Vagina (tissue), 2 donors: ENCODE measurements at regions not wholly inside any gene's neighbourhood (a gene's known extent, or its start where the extent isn't known, plus 50 kb on each side); places are given as distances from the start of the nearest gene placed in this dataset.

ENCODE experiments used
- DNase-seq, 2 donors: peaks; one replicate each; pipeline ENCODE4 v3.0.0-alpha.2; 2017; ENCODE audit errors: extremely low spot score in 2 of 2
- H3K27ac ChIP-seq: fragments of 200-600 bp; sonication (generic); one replicate; pipeline ENCODE4 v1.5.1; 2019
- H3K27me3 ChIP-seq: fragments of 200-600 bp; sonication (generic); one replicate; pipeline ENCODE4 v1.5.1; 2019
- H3K36me3 ChIP-seq, 2 donors: fragments of 200-600 bp; sonication (generic); one replicate each; pipeline ENCODE4 v1.5.1; 2017 to 2019
- H3K4me1 ChIP-seq: fragments of 200-600 bp; sonication (generic); one replicate; pipeline ENCODE4 v1.5.1; 2019
- H3K4me3 ChIP-seq, 2 donors: fragments of 200-600 bp; sonication (generic); 1 replicate in 1 of 2; 2 replicates in 1 of 2; pipeline ENCODE4 v1.5.1; 2016 to 2019
- H3K9me3 ChIP-seq: fragments of 200-600 bp; sonication (generic); one replicate; pipeline ENCODE4 v1.5.1; 2019
- POLR2A ChIP-seq, 2 donors: fragments of 450-650 bp; IDR thresholded peaks; one replicate each; pipeline ENCODE4 v1.6.1; 2017; ENCODE audit warnings: antibody characterized with exemption in 2 of 2, mild to moderate bottlenecking in 2 of 2, moderate library complexity in 2 of 2
- POLR2AphosphoS5 ChIP-seq, 2 donors: sonication (generic); formaldehyde crosslinking; IDR thresholded peaks; one replicate each; pipeline ENCODE4 v1.9.0; 2017; ENCODE audit warnings: antibody characterized with exemption in 2 of 2, mild to moderate bottlenecking in 2 of 2, low read depth in 1 of 2; ENCODE audit not compliant: insufficient read depth in 1 of 2
- intact Hi-C: fragments of 100-400 bp; cut with DNase I; formaldehyde crosslinking; loops from one replicate; pipeline ENCODE4 v1.15.1; 2023
- TF ChIP-seq, protein P1 (sequence below), 3 experiments: fragments of 450-650 bp in 2 of 3; fragments of 200-600 bp in 1 of 3; sonication (generic) in 1 of 3; IDR thresholded peaks; one replicate each; pipeline ENCODE4 v1.5.1; 2017 to 2019; ENCODE audit warnings: antibody characterized with exemption in 3 of 3, mild to moderate bottlenecking in 2 of 3, moderate library complexity in 2 of 3

DNA sequence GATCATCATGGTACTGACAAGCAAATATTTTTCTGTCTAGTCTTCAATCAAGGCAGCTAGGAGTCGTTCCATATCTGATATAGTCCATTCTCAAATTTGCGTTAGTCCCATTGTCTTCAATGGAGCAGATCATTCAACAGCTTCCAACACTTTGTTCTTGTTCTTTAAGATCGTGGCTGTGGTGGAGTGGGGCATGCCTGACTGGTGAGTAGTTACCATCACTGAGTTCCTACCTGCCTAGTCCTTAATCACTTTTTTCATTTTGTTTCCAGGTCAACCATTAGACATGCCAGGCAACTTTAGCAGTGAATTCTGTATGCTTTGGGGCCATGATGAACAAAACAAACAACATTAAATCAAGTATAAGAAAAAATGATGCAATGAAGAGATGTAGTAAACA is 693.1 kb upstream of the KIRREL3 start:
- H3K4me1 ChIP-seq, result no peaks in the 10 kb centered on the region

DNA sequence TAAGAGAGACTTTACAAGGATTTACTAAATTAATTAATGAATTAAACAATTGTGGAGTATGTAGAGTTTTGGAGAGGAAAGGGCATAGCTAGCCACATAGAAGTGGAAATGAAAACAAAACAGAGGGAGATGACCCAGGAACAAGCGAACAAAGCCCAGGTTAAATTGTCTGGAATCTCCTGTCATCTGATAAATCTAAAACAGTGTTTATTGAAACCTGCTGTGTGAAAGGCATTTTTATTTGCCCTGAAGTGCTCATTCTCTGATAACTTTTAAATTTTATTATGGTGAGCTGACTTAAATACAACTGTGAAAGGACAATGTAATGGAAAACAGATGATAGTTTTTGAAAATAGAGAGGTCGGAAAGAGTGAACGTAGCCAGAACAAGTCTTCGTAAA is 682.8 kb upstream of the KIRREL3 start:
- no peak for DNase-seq
- no peaks in the 10 kb centered on the region for H3K4me1 ChIP-seq
- no peaks in the 10 kb centered on the region for H3K36me3 ChIP-seq
- H3K27ac ChIP-seq, result no peak overlapping the region
- intact Hi-C loops, result no loop called here
- H3K9me3 ChIP-seq, result no peaks in the 10 kb centered on the region
- H3K4me3 ChIP-seq, result no peak overlapping the region
- TF ChIP-seq, protein P1, sequence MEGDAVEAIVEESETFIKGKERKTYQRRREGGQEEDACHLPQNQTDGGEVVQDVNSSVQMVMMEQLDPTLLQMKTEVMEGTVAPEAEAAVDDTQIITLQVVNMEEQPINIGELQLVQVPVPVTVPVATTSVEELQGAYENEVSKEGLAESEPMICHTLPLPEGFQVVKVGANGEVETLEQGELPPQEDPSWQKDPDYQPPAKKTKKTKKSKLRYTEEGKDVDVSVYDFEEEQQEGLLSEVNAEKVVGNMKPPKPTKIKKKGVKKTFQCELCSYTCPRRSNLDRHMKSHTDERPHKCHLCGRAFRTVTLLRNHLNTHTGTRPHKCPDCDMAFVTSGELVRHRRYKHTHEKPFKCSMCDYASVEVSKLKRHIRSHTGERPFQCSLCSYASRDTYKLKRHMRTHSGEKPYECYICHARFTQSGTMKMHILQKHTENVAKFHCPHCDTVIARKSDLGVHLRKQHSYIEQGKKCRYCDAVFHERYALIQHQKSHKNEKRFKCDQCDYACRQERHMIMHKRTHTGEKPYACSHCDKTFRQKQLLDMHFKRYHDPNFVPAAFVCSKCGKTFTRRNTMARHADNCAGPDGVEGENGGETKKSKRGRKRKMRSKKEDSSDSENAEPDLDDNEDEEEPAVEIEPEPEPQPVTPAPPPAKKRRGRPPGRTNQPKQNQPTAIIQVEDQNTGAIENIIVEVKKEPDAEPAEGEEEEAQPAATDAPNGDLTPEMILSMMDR (IDR thresholded peaks at IDR 0.05), result no peak
- no peak for TF ChIP-seq POLR2A (IDR thresholded peaks at IDR 0.05)
- TF ChIP-seq POLR2AphosphoS5 (IDR thresholded peaks at IDR 0.05; ENCODE audit: insufficient read depth in 1 of 2, low read depth in 1 of 2), result no peak
- no peaks in the 10 kb centered on the region for H3K27me3 ChIP-seq

More for the DNA sequence above, 693.1 kb upstream of the KIRREL3 start:
- Histone ChIP-seq H3K9me3 (no peaks in the 10 kb centered on the region), H3K27ac (no peak overlapping the region), H3K27me3 (no peaks in the 10 kb centered on the region), H3K36me3 (no peaks in the 10 kb centered on the region), H3K4me3 (no peak overlapping the region)
- TF ChIP-seq, protein P1 (IDR thresholded peaks at IDR 0.05), result no peak
- TF ChIP-seq POLR2A (IDR thresholded peaks at IDR 0.05) (no peak), POLR2AphosphoS5 (IDR thresholded peaks at IDR 0.05; ENCODE audit: insufficient read depth in 1 of 2, low read depth in 1 of 2) (no peak)
- intact Hi-C loops, result no loop called here
- no peak for DNase-seq

DNA sequence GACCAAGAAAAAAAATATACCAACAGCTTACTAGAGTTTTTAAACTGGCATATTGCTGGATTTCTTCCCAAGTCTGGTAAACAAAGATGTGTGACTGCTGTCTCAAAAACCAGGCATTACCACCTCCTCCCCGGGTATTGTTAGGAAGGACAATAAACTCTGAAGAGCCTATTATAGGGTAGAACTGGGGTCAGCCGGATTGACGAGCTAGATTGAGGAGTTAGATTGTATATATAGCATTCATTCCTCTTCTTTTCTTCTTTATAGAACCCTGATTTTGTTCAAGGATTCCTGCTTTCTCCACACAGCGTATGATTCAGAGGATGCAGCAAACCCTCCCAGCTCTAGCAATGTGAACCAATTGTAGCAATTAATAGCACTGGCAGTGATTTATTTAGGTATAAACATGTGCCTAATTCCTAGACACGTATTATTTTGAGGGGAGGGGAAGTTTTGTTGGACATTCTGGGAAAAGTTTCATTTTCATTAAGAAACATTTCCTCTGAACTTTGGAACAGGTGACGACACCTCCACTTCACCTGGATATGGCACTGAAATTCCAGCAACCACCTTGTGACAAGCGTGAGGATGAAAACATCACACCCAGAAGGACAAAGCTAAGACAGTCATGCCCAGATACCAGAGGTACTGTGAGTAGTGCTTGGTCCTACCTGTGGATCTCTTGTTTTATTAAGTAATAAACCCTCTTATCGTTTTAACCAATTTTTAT is 679.4 kb upstream of the KIRREL3 start:
- H3K4me1 ChIP-seq, result no peaks in the 10 kb centered on the region
- DNase-seq, result no peak
- H3K4me3 ChIP-seq, result no peak overlapping the region
- H3K9me3 ChIP-seq, result no peaks in the 10 kb centered on the region
- H3K27me3 ChIP-seq, result no peaks in the 10 kb centered on the region
- TF ChIP-seq POLR2AphosphoS5 (IDR thresholded peaks at IDR 0.05; ENCODE audit: insufficient read depth in 1 of 2, low read depth in 1 of 2) (no peak), POLR2A (IDR thresholded peaks at IDR 0.05) (no peak)
- TF ChIP-seq, protein P1 (IDR thresholded peaks at IDR 0.05), result no peak
- H3K27ac ChIP-seq, result no peak overlapping the region
- intact Hi-C loops, result no loop called here
- H3K36me3 ChIP-seq, result no peaks in the 10 kb centered on the region

DNA sequence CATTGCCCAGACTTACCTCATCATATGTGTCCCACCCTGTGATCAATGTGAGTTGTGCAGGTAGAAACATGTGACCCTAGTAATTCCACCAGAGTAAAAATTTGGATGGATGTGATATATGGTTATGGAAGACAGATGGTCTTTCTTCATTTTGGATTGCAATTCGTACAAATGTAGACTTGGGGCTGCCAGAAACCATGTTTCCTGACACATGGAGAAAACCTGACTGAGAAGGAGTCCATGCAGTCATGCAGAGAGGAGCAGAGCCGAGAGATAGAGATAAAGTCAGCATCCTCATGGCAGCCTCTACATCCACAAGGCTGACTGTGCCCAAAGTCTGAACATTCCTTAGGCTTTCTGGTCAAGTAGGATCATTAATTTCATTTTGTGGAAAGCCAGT is 678.1 kb upstream of the KIRREL3 start:
- Histone ChIP-seq H3K4me1 (no peaks in the 10 kb centered on the region), H3K27me3 (no peaks in the 10 kb centered on the region), H3K36me3 (no peaks in the 10 kb centered on the region), H3K27ac (no peak overlapping the region), H3K4me3 (no peak overlapping the region), H3K9me3 (no peaks in the 10 kb centered on the region)
- intact Hi-C loops, result no loop called here
- no peak for DNase-seq
- TF ChIP-seq POLR2A (IDR thresholded peaks at IDR 0.05), result no peak
- no peak for TF ChIP-seq POLR2AphosphoS5 (IDR thresholded peaks at IDR 0.05; ENCODE audit: insufficient read depth in 1 of 2, low read depth in 1 of 2)

DNA sequence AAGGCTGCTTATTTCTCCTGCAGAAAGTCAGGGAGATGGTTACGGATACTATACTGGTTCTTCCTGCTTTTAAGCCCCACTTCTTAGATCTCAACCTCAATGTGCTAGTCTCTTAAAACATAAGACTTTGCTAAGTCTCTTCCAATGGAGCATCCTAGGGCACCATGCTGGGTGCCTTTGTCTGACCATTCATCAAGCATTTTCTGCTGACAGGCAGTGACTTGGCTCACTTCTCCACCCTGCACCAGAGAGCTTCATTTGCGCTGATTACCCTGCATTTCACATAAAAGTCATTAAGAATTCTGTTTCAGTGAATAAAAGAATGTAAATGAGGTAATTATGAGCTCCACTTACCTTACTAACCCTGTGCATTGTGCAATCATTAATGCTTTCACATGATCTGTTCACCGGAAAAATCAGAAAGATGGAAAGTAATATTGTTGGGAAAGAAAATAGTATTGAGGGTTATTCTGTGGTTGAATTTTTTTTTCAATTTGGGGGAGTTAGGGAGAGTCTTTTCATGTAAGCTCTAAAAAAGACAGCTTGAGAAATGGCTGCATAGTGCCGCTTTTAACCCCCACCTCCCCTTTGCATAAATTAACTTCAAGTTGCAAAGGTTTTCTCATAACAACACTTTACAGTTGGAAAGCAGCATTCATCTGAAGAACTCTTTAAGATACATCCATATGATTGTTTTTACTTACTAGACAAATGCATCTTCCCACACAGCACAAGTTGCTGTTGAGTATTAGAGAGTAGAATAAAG is 677.3 kb upstream of the KIRREL3 start:
- intact Hi-C loops, result no loop called here
- no peak for DNase-seq

More for the DNA sequence above, 677.3 kb upstream of the KIRREL3 start:
- no peaks in the 10 kb centered on the region for H3K9me3 ChIP-seq
- no peaks in the 10 kb centered on the region for H3K4me1 ChIP-seq
- no peak overlapping the region for H3K4me3 ChIP-seq
- H3K27ac ChIP-seq, result no peak overlapping the region
- no peaks in the 10 kb centered on the region for H3K27me3 ChIP-seq
- TF ChIP-seq POLR2A (IDR thresholded peaks at IDR 0.05) (no peak), POLR2AphosphoS5 (IDR thresholded peaks at IDR 0.05; ENCODE audit: insufficient read depth in 1 of 2, low read depth in 1 of 2) (no peak)
- TF ChIP-seq, protein P1 (IDR thresholded peaks at IDR 0.05), result no peak
- H3K36me3 ChIP-seq, result no peaks in the 10 kb centered on the region
